ENCODE measurements at regions not wholly inside any gene's neighbourhood (a gene's known extent, or its start where the extent isn't known, plus 50 kb on each side); places are given as distances from the start of the nearest gene placed in this dataset.

GRCh38 chr3:73813291-73813690, 188.6 kb upstream of the PDZRN3 start:
- Histone ChIP-seq H3K4me1 (ENCODE audit: control insufficient read depth in 1 of 2, insufficient read depth in 2 of 2, low read depth in 1 of 2, low read length in 1 of 2) (peaks cover 4 to 6% of the 10 kb centered on the region in 2 experiments; a peak in 3 of 4 replicates), H3K36me3 (replicated peaks in 1 of 2; ENCODE audit: control insufficient read depth in 1 of 2, insufficient read depth in 2 of 2, low read length in 1 of 2) (no peaks in the 10 kb centered on the region), H4K20me1 (ENCODE audit: insufficient read depth) (no peaks in the 10 kb centered on the region), H3K27ac (ENCODE audit: low read depth in 2 of 2, low read length in 1 of 2) (peak overlapping the region in 1 of 2 experiments; percentile 64; a peak in 2 of 4 replicates), H3K9me3 (no peaks in the 10 kb centered on the region), H3K9ac (no peak overlapping the region), H3F3A (replicated peaks; ENCODE audit: insufficient read depth) (no peaks in the 10 kb centered on the region), H3K4me2 (peak overlapping the region; percentile 61), H3K79me2 (ENCODE audit: insufficient read depth) (no peaks in the 10 kb centered on the region), H3K9me2 (0 out of 2 replicates have a peak, but pooled peaks cover 3% of the 10 kb centered on the region), H3K4me3 (ENCODE audit: low read depth in 2 of 2, low read length in 1 of 2) (peak overlapping the region in 1 of 2 experiments; percentile 3; a peak in 1 of 4 replicates), H2AFZ (ENCODE audit: low read depth) (peak overlapping the region; percentile 73; the same call in 1 of the 2 replicates), H3K27me3 (ENCODE audit: insufficient read depth) (no peaks in the 10 kb centered on the region)
- TF ChIP-seq CTCF (IDR thresholded peaks at IDR 0.05), result no peak
- no peak for TF ChIP-seq RXRA (IDR thresholded peaks at IDR 0.05; ENCODE audit: borderline replicate concordance, low read depth)
- TF ChIP-seq RFX5 (IDR thresholded peaks at IDR 0.05; ENCODE audit: low read length), result no peak
- peak; percentile 70 for TF ChIP-seq NFIC (IDR thresholded peaks at IDR 0.05; ENCODE audit: borderline replicate concordance)
- TF ChIP-seq, protein P1, sequence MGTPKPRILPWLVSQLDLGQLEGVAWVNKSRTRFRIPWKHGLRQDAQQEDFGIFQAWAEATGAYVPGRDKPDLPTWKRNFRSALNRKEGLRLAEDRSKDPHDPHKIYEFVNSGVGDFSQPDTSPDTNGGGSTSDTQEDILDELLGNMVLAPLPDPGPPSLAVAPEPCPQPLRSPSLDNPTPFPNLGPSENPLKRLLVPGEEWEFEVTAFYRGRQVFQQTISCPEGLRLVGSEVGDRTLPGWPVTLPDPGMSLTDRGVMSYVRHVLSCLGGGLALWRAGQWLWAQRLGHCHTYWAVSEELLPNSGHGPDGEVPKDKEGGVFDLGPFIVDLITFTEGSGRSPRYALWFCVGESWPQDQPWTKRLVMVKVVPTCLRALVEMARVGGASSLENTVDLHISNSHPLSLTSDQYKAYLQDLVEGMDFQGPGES (IDR thresholded peaks at IDR 0.05; ENCODE audit: low read depth, low read length), result no peak
- peak; percentile 43; the same call in 1 of the 2 replicates for TF ChIP-seq GATA2 (CRISPR knock-in tag; IDR thresholded peaks at IDR 0.05)
- peak; percentile 81 for TF ChIP-seq FOXJ3 (CRISPR knock-in tag; IDR thresholded peaks at IDR 0.05)
- no peak for TF ChIP-seq SMC3 (IDR thresholded peaks at IDR 0.05; ENCODE audit: low read depth, low read length)
- peak; percentile 29 for TF ChIP-seq CHD2 (IDR thresholded peaks at IDR 0.05; ENCODE audit: low read length, partially characterized antibody)
- 0 out of 2 replicates have a peak, but pooled peaks have one; percentile 35 for TF ChIP-seq MXI1 (IDR thresholded peaks at IDR 0.05; ENCODE audit: low read depth, low read length)
- TF ChIP-seq RCOR1 (IDR thresholded peaks at IDR 0.05; ENCODE audit: low read length), result peak; percentile 49; the same call in 1 of the 2 replicates
- TF ChIP-seq TEAD4 (IDR thresholded peaks at IDR 0.05; ENCODE audit: borderline replicate concordance, insufficient read depth), result no peak
- TF ChIP-seq ELF1 (IDR thresholded peaks at IDR 0.05), result no peak
- no peak for TF ChIP-seq FOXM1 (IDR thresholded peaks at IDR 0.05; ENCODE audit: low read depth)
- no peak for TF ChIP-seq ZBTB33 (IDR thresholded peaks at IDR 0.05; ENCODE audit: borderline replicate concordance, low read depth)
- TF ChIP-seq JUND (IDR thresholded peaks at IDR 0.05), result no peak
- TF ChIP-seq EP300 (IDR thresholded peaks at IDR 0.05; ENCODE audit: borderline replicate concordance in 1 of 2, low read depth in 1 of 2, low read length in 1 of 2), result peak in 1 of 2 experiments; percentile 73; a peak in 2 of 4 replicates
- TF ChIP-seq YY1 (IDR thresholded peaks at IDR 0.05; ENCODE audit: low read depth), result no peak
- TF ChIP-seq, protein P2, sequence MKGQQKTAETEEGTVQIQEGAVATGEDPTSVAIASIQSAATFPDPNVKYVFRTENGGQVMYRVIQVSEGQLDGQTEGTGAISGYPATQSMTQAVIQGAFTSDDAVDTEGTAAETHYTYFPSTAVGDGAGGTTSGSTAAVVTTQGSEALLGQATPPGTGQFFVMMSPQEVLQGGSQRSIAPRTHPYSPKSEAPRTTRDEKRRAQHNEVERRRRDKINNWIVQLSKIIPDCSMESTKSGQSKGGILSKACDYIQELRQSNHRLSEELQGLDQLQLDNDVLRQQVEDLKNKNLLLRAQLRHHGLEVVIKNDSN (IDR thresholded peaks at IDR 0.05; ENCODE audit: borderline replicate concordance, low read depth), result no peak
- no peak for TF ChIP-seq SIN3A (IDR thresholded peaks at IDR 0.05; ENCODE audit: borderline replicate concordance, low read depth, low read length)
- no peak for TF ChIP-seq POLR2AphosphoS5 (IDR thresholded peaks at IDR 0.05; ENCODE audit: low read depth, low read length)
- TF ChIP-seq MAX (IDR thresholded peaks at IDR 0.05; ENCODE audit: low read depth), result no peak
- ChIA-PET POLR2A (no interaction called here), CTCF (interaction anchor here (1.2 to 3.5 kb wide), 3 partner anchors 12 to 46 kb away, joined by 3 to 12 read pairs (median 3); no protein-coding TSS in a partner anchor)
- peak; percentile 31 for DNase-seq
- 10% methylated on average over 5 of the region's 5 CpGs for WGBS (ENCODE audit: low lambda C conversion rate)
